ENCODE measurements at regions not wholly inside any gene's neighbourhood (a gene's known extent, or its start where the extent isn't known, plus 50 kb on each side); places are given as distances from the start of the nearest gene placed in this dataset.

- no peak overlapping the region for H3K4me3 Mint-ChIP-seq
- H3K9me3 Mint-ChIP-seq = peaks cover 6% of the 10 kb centered on the region
- Histone ChIP-seq H3K27ac (ENCODE audit: low read depth in 1 of 2, low read length in 2 of 2) (no peak overlapping the region), H3K4me1 (ENCODE audit: insufficient read depth, low read length) (no peaks in the 10 kb centered on the region), H3K4me3 (ENCODE audit: low read length) (no peak overlapping the region), H3K36me3 (ENCODE audit: insufficient read depth, low read length) (no peaks in the 10 kb centered on the region), H3K27me3 (ENCODE audit: control insufficient read depth in 1 of 2, insufficient read depth in 2 of 2, low read length in 2 of 2) (peaks cover 0 to under 1% of the 10 kb centered on the region in 2 experiments), H3K9me3 (ENCODE audit: control insufficient read depth in 1 of 2, insufficient read depth in 1 of 2, low read length in 2 of 2) (peaks cover 0 to 14% of the 10 kb centered on the region in 2 experiments)
- DNase-seq (no peak), ATAC-seq (ENCODE audit: poor library complexity) (no peak)
- ChIA-PET CTCF (no interaction called here), POLR2A (no interaction called here)
- intact Hi-C loops (cut with DNase I, micrococcal nuclease) = no loop called here
- H3K27me3 Mint-ChIP-seq = no peaks in the 10 kb centered on the region
- H3K27ac Mint-ChIP-seq = no peak overlapping the region
- no peaks in the 10 kb centered on the region for H3K36me3 Mint-ChIP-seq (ENCODE audit: low read depth)
- TF ChIP-seq CTCF (IDR thresholded peaks at IDR 0.05) = no peak
- no peaks in the 10 kb centered on the region for H3K4me1 Mint-ChIP-seq (ENCODE audit: low read depth)
Observed at GRCh38 chr10:131631619-131632018, 269.2 kb upstream of the PPP2R2D start.

- Histone ChIP-seq H3K4me3 (ENCODE audit: low read length) (no peak overlapping the region), H3K4me1 (ENCODE audit: insufficient read depth, low read length) (no peaks in the 10 kb centered on the region), H3K27ac (ENCODE audit: low read depth in 1 of 2, low read length in 2 of 2) (no peak overlapping the region), H3K27me3 (ENCODE audit: control insufficient read depth in 1 of 2, insufficient read depth in 2 of 2, low read length in 2 of 2) (peaks cover 0 to 4% of the 10 kb centered on the region in 2 experiments), H3K36me3 (ENCODE audit: insufficient read depth, low read length) (no peaks in the 10 kb centered on the region), H3K9me3 (ENCODE audit: control insufficient read depth in 1 of 2, insufficient read depth in 1 of 2, low read length in 2 of 2) (peaks cover 16 to 36% of the 10 kb centered on the region in 2 experiments)
- no peak for TF ChIP-seq CTCF (IDR thresholded peaks at IDR 0.05)
- H3K27ac Mint-ChIP-seq = no peak overlapping the region
- H3K27me3 Mint-ChIP-seq = no peaks in the 10 kb centered on the region
- no peaks in the 10 kb centered on the region for H3K4me1 Mint-ChIP-seq (ENCODE audit: low read depth)
- no peaks in the 10 kb centered on the region for H3K36me3 Mint-ChIP-seq (ENCODE audit: low read depth)
- intact Hi-C loops (cut with DNase I, micrococcal nuclease) = no loop called here
- no peak for DNase-seq
- POLR2A ChIA-PET = no interaction called here
- H3K9me3 Mint-ChIP-seq = peaks cover 6% of the 10 kb centered on the region
- no peak for ATAC-seq (ENCODE audit: poor library complexity)
- CTCF ChIA-PET = no interaction called here
- H3K4me3 Mint-ChIP-seq = no peak overlapping the region
Observed at GRCh38 chr10:131635564-131636015, 265.2 kb upstream of the PPP2R2D start.

GRCh38 chr10:131636116-131636515, 264.7 kb upstream of the PPP2R2D start:
- no peak overlapping the region for H3K4me3 Mint-ChIP-seq
- CTCF ChIA-PET = no interaction called here
- POLR2A ChIA-PET = no interaction called here

More at GRCh38 chr10:131636116-131636515, 264.7 kb upstream of the PPP2R2D start:
- no peak overlapping the region for H3K4me3 ChIP-seq (ENCODE audit: low read length)
- ATAC-seq (ENCODE audit: poor library complexity) (no peak), DNase-seq (no peak)
- H3K27me3 Mint-ChIP-seq = no peaks in the 10 kb centered on the region
- no peaks in the 10 kb centered on the region for H3K36me3 Mint-ChIP-seq (ENCODE audit: low read depth)
- H3K4me1 Mint-ChIP-seq (ENCODE audit: low read depth) = no peaks in the 10 kb centered on the region
- intact Hi-C loops (cut with DNase I, micrococcal nuclease) = no loop called here
- TF ChIP-seq CTCF (IDR thresholded peaks at IDR 0.05) = no peak
- no peak overlapping the region for H3K27ac Mint-ChIP-seq
- H3K9me3 ChIP-seq (ENCODE audit: control insufficient read depth in 1 of 2, insufficient read depth in 1 of 2, low read length in 2 of 2) = peaks cover 16 to 32% of the 10 kb centered on the region in 2 experiments
- H3K27me3 ChIP-seq (ENCODE audit: control insufficient read depth in 1 of 2, insufficient read depth in 2 of 2, low read length in 2 of 2) = peaks cover 0 to 4% of the 10 kb centered on the region in 2 experiments
- no peaks in the 10 kb centered on the region for H3K4me1 ChIP-seq (ENCODE audit: insufficient read depth, low read length)
- H3K9me3 Mint-ChIP-seq = peaks cover 9% of the 10 kb centered on the region
- H3K36me3 ChIP-seq (ENCODE audit: insufficient read depth, low read length) = no peaks in the 10 kb centered on the region
- H3K27ac ChIP-seq (ENCODE audit: low read depth in 1 of 2, low read length in 2 of 2) = no peak overlapping the region
